K562 (cell line): ENCODE measurements at regions not wholly inside any gene's neighbourhood (a gene's known extent, or its start where the extent isn't known, plus 50 kb on each side); places are given as distances from the start of the nearest gene placed in this dataset.

Experiments used
- MGA ChIP-seq: fragments of 450-650 bp; IDR thresholded peaks from 2 replicates; pipeline ENCODE4 v1.6.1; 2016; ENCODE audit warnings: mild to moderate bottlenecking, moderate library complexity

- no peak for TF ChIP-seq MGA
Observed at GRCh38 chr1:219710529-219711194, 97.8 kb upstream of the ZC3H11B start (continued).
